Vagina (tissue), 2 donors: ENCODE measurements at regions not wholly inside any gene's neighbourhood (a gene's known extent, or its start where the extent isn't known, plus 50 kb on each side); places are given as distances from the start of the nearest gene placed in this dataset.

Source experiments
- POLR2A ChIP-seq, 2 donors: fragments of 450-650 bp; IDR thresholded peaks; one replicate each; pipeline ENCODE4 v1.6.1; 2017; ENCODE audit warnings: antibody characterized with exemption in 2 of 2, mild to moderate bottlenecking in 2 of 2, moderate library complexity in 2 of 2
- TF ChIP-seq, protein P1 (sequence below), 3 experiments: fragments of 450-650 bp in 2 of 3; fragments of 200-600 bp in 1 of 3; sonication (generic) in 1 of 3; IDR thresholded peaks; one replicate each; pipeline ENCODE4 v1.5.1; 2017 to 2019; ENCODE audit warnings: antibody characterized with exemption in 3 of 3, mild to moderate bottlenecking in 2 of 3, moderate library complexity in 2 of 3

DNA sequence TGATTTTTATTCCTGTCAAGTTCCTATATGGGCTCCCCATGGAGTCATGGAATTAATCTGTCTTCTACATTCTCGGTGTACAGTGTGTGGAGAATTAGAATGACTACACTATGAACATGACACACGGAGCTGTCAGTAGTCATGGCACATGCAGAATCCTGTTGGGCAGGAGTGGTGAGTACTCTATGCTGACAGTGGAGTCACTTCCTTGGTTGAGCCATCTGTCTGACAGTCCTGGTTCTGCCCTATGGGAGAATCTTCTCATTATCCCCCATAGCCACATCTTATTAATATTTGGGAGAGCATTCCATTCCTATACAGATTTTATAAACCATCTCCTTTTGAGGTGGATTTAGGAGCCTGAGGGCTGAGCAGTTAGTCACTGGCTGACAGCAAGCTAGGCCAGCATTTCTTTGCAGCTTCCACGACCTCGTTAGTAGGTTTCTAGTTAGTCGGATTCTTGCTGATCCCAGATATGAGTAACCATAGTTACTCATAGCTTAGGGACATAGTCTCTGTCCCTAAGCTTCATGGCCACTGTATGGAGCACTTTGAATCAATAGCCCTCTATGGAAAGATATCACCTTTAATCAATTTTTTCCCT is 90.6 kb downstream of the MDH1 start:
- no peak for TF ChIP-seq POLR2A (IDR thresholded peaks at IDR 0.05)
- TF ChIP-seq, protein P1, sequence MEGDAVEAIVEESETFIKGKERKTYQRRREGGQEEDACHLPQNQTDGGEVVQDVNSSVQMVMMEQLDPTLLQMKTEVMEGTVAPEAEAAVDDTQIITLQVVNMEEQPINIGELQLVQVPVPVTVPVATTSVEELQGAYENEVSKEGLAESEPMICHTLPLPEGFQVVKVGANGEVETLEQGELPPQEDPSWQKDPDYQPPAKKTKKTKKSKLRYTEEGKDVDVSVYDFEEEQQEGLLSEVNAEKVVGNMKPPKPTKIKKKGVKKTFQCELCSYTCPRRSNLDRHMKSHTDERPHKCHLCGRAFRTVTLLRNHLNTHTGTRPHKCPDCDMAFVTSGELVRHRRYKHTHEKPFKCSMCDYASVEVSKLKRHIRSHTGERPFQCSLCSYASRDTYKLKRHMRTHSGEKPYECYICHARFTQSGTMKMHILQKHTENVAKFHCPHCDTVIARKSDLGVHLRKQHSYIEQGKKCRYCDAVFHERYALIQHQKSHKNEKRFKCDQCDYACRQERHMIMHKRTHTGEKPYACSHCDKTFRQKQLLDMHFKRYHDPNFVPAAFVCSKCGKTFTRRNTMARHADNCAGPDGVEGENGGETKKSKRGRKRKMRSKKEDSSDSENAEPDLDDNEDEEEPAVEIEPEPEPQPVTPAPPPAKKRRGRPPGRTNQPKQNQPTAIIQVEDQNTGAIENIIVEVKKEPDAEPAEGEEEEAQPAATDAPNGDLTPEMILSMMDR (IDR thresholded peaks at IDR 0.05): no peak
